ENCODE measurements at regions not wholly inside any gene's neighbourhood (a gene's known extent, or its start where the extent isn't known, plus 50 kb on each side); places are given as distances from the start of the nearest gene placed in this dataset.

- TF ChIP-seq EP300 (IDR thresholded peaks at IDR 0.05), result no peak
- TF ChIP-seq POLR2A (IDR thresholded peaks at IDR 0.05; ENCODE audit: low read depth), result no peak
Measured at GRCh38 chr3:28612232-28612631, 263.6 kb upstream of the AZI2 start.

All from esophagus muscularis mucosa (tissue), 2 donors.